Cardiac muscle cell (in vitro differentiated cells and primary cell): ENCODE measurements at regions not wholly inside any gene's neighbourhood (a gene's known extent, or its start where the extent isn't known, plus 50 kb on each side); places are given as distances from the start of the nearest gene placed in this dataset.

ENCODE experiments used
- DNase-seq, 2 donors: peaks; one replicate each; pipeline versions ENCODE4 v3.0.0 to v3.0.0-alpha.2; 2010 to 2017; ENCODE audit warnings: low read depth in 1 of 2, low spot score in 1 of 2
- H3K27ac ChIP-seq: fragments of 200-600 bp; sonication (generic); 2 replicates; pipeline ENCODE4 v1.5.1; 2016
- H3K27me3 ChIP-seq: fragments of 200-600 bp; sonication (generic); 2 replicates; pipeline ENCODE4 v1.6.0; 2016; ENCODE audit warnings: control low read depth
- H3K36me3 ChIP-seq: fragments of 200-600 bp; sonication (generic); 2 replicates; pipeline ENCODE4 v1.5.1; 2016; ENCODE audit warnings: control low read depth
- H3K4me1 ChIP-seq: fragments of 200-600 bp; sonication (generic); 2 replicates; pipeline ENCODE4 v1.8.1; 2017; ENCODE audit warnings: low read depth, mild to moderate bottlenecking, mixed run types
- H3K4me3 ChIP-seq: fragments of 200-600 bp; sonication (generic); 2 replicates; pipeline ENCODE4 v1.5.1; 2016; ENCODE audit warnings: mild to moderate bottlenecking
- H3K9me3 ChIP-seq: fragments of 200-600 bp; sonication (generic); 2 replicates; pipeline ENCODE4 v1.5.1; 2017; ENCODE audit warnings: low read depth, mild to moderate bottlenecking, control low read depth
- TF ChIP-seq, protein P1 (sequence below): IDR thresholded peaks from 2 replicates; pipeline ENCODE4 v1.5.1; 2012; ENCODE audit warnings: low read depth, mild to moderate bottlenecking, low read length

DNA sequence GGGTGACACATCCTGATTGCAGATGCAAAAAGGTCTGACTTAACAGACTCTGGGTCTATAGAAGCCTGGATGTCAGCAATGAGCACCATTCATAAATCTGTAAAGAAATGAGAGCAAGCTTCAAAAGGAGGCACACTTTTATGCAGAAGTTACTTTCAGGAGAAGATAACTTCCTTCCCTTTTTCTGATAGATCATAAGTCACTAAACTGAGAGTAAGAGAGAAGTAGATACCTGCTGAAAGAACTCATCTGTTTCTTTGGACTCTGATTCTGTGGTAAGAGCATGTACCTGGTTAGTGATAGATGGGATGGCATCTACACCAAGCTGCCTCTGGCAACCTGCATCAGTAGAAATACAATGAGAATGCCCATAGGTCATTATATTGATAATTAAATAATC lies 525.6 kb downstream of the CETN3 start:
- H3K36me3 ChIP-seq: no peaks in the 10 kb centered on the region
- no peak overlapping the region for H3K4me3 ChIP-seq
- H3K27ac ChIP-seq: no peak overlapping the region
- TF ChIP-seq, protein P1, sequence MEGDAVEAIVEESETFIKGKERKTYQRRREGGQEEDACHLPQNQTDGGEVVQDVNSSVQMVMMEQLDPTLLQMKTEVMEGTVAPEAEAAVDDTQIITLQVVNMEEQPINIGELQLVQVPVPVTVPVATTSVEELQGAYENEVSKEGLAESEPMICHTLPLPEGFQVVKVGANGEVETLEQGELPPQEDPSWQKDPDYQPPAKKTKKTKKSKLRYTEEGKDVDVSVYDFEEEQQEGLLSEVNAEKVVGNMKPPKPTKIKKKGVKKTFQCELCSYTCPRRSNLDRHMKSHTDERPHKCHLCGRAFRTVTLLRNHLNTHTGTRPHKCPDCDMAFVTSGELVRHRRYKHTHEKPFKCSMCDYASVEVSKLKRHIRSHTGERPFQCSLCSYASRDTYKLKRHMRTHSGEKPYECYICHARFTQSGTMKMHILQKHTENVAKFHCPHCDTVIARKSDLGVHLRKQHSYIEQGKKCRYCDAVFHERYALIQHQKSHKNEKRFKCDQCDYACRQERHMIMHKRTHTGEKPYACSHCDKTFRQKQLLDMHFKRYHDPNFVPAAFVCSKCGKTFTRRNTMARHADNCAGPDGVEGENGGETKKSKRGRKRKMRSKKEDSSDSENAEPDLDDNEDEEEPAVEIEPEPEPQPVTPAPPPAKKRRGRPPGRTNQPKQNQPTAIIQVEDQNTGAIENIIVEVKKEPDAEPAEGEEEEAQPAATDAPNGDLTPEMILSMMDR: no peak
- H3K4me1 ChIP-seq: no peaks in the 10 kb centered on the region
- DNase-seq: no peak
- H3K27me3 ChIP-seq: no peaks in the 10 kb centered on the region
- no peaks in the 10 kb centered on the region for H3K9me3 ChIP-seq

DNA sequence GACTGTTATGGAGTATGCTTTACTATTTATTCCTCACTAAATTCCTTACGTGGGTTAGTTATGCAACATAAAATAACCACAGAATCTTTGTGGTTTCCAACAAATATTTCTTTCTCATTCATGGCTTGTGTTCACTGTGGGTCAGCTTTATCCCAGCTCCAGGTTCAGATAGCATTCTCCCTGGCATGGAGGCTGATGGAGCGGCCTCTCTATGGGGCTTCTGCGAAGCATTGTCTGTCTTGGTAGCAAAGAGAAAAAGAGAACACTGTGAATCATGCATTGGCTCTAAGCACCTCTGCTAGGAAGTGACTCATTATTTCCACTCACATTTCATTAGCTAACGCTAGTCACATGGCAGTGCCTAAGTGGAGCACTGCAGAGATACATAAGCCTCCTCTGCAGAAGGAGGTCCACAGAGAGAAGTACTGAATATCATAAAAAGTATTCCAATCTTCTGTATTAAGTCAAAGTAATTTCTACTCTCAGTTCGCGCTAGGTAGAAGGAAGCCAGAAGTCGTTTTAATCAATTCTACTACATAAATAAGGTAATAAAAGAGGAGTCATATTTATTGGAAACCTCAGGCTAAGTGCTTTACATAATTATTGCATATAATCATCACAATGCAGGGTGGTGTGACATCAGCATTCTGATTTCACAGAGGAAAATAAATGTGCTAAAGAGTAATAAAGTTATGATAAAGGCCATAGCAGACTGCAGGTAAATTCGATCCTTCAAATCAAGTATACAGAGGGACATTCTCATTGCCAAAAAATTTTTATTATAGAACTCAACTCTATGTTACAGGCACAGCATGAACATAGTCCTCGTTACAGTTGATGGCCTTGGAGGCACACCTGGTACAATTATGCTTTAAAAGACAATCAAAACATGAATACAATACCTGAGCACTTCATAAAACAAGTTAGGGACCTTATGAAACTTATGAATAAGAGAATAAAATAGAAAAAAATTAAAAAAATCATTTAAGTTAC lies 531.1 kb downstream of the CETN3 start:
- TF ChIP-seq, protein P1: no peak
- H3K27ac ChIP-seq: no peak overlapping the region
- no peaks in the 10 kb centered on the region for H3K36me3 ChIP-seq
- H3K4me3 ChIP-seq: no peak overlapping the region
- no peaks in the 10 kb centered on the region for H3K27me3 ChIP-seq
- H3K4me1 ChIP-seq: no peaks in the 10 kb centered on the region
- peak in 1 of 2 donors; percentile 97 for DNase-seq
- H3K9me3 ChIP-seq: no peaks in the 10 kb centered on the region

- Histone ChIP-seq H3K36me3 (no peaks in the 10 kb centered on the region), H3K27ac (no peak overlapping the region), H3K27me3 (no peaks in the 10 kb centered on the region), H3K4me1 (no peaks in the 10 kb centered on the region), H3K4me3 (no peak overlapping the region), H3K9me3 (no peaks in the 10 kb centered on the region)
- DNase-seq: no peak
- TF ChIP-seq, protein P1: no peak
These were observed 537.6 kb downstream of the CETN3 start for GRCh38 chr5:89871906-89872305.

DNA sequence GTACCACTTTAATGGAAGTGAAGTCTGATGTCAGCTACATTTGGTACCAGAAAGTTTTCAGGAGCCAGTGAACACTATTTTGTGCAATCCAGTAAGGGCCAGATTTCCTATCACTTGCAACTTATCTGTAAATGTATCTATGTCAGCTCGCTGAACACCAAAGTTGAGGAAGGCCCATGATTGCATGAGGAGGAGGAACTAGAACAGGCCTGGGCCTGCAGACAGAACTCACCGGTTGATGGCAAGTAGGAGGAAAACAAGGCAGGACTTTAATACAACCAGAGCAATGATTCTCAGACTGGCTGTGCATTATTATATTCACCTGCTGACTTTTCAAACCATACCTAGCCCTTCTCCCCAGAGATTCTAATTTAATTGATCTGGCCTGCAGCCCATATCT lies 540.2 kb downstream of the CETN3 start:
- Histone ChIP-seq H3K36me3 (no peaks in the 10 kb centered on the region), H3K4me3 (no peak overlapping the region), H3K4me1 (peaks cover 3% of the 10 kb centered on the region), H3K27ac (no peak overlapping the region), H3K27me3 (no peaks in the 10 kb centered on the region), H3K9me3 (no peaks in the 10 kb centered on the region)
- TF ChIP-seq, protein P1: no peak
- no peak for DNase-seq

GRCh38 chr5:89866410-89866809 lies 543.1 kb downstream of the CETN3 start:
- TF ChIP-seq, protein P1: no peak
- H3K27me3 ChIP-seq: no peaks in the 10 kb centered on the region
- H3K9me3 ChIP-seq: no peaks in the 10 kb centered on the region
- no peak overlapping the region for H3K27ac ChIP-seq
- no peaks in the 10 kb centered on the region for H3K36me3 ChIP-seq
- DNase-seq: no peak
- no peak overlapping the region for H3K4me3 ChIP-seq
- H3K4me1 ChIP-seq: peaks cover 3% of the 10 kb centered on the region
